NCI-H748 (cell line): ENCODE measurements at regions not wholly inside any gene's neighbourhood (a gene's known extent, or its start where the extent isn't known, plus 50 kb on each side); places are given as distances from the start of the nearest gene placed in this dataset.

Experiments used
- DNase-seq: peaks from one replicate; lab custom pipeline; 2025; ENCODE audit not compliant: unreplicated experiment; lab: John Stamatoyannopoulos, UW

DNA sequence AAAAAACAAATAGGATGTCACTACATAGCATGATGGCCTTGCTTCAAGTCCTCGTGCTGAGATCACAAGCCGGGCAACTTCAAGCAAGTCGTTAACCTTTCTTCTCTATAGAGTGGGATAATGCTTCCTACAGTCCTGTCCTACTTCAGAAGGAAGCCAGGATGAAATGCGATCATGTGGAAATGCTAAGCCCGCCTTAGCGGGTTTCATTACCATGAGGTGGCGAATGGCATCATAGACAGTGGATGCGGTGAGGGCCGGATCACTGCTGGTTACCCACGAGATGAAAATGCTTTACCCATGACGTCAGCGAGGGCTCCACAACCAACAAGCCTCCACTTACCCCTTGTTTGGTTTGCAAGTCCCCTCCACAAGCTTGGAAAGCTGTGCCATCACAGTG is 206.4 kb downstream of the TBXT start:
- no peak for DNase-seq

DNA sequence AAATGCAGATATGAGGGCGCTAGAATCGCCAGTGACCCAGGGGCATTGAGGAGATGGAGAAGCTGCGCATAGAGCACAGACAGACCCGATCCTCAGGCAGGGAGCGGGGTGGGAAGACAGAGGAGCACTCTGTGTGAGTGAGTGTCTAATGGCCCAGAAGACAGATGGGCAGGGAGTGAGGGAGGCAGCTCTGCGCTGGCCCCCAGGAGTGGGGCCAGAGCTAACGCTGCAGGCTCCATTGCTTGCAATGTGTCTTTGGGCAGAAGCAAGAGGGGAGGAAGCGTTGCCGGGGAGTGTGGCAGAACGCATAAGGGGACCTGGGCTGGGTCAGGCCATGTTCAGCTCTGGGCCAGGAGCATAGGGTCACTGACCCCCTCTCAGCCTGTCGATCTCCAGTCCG is 207.0 kb downstream of the TBXT start:
- DNase-seq, result no peak

DNA sequence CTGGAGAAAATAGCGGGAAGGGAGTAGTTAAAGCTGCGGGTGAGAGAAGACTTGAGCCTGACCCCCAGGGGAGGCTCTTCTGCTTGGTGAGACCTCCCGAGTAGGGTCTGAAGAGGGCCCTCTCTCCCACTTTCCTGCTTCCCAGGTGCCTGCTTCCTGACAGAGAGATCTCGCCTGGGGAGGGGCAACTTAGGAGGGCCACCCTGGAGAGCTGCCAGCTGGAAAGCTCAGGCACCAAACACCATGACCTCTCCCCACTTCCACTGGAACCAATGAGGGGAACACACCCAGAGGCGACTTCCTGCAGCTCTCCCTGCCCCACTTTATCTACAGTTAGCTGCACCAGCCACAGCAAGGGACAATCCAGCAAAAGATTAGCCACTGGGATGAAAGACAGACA is 208.0 kb downstream of the TBXT start:
- no peak for DNase-seq

DNA sequence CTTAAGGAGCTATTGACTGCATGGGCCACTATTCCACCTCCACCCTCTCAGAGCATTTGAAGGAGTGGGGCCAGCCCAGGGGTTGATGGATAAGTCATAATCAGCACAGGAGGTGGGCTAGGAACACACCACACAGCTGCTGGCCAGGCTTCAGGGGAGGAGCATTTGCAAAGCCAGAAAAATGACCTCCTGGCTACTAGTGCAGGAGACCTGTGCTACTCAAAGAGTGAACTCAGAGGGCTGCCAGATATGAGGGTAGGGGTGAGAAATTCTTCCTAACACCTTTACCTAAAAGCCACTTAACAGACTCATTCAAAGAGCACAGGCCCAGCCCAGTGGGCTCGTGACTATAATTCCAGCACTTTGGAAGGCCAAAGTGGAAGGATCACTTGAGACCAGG is 210.8 kb downstream of the TBXT start:
- DNase-seq, result no peak

DNA sequence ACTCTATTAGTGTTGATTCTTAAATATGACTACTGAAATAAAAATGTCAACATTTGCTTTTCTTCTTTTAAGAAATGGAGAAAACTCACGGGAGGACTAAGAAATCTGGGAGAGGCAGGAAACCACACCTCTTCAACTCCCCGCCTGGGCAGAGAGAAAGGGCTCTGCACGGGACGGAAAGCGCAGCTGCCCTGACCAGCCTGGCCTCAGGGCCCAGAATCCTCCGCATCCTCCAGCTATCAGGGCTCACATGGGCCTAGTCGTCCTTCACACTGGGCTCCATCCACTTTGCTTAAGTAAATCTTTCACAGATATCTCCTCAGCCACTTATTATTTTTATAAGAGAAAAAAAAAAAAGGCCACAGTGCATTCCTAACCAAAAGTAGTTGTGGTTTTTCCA is 215.1 kb downstream of the TBXT start:
- DNase-seq, result no peak

DNA sequence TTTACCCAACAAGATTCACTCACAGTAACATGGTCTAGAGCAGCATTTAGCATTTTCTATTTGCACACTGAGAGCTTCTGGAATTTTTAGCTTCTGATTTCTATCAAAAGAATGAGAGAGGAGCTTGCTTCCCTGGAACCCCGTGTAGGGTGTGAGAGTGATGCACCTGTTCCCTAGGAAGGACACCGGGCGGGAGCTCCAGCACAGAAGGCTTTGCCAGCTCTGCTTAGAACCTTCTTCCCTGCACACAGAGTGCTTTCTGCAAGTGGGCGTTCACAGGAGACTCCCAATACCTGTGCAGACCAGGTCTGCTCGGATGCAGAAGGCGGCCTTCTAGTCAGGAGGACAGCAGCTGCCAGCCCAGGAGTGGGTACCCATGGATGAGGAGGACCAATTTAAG is 217.3 kb downstream of the TBXT start:
- DNase-seq, result no peak

DNA sequence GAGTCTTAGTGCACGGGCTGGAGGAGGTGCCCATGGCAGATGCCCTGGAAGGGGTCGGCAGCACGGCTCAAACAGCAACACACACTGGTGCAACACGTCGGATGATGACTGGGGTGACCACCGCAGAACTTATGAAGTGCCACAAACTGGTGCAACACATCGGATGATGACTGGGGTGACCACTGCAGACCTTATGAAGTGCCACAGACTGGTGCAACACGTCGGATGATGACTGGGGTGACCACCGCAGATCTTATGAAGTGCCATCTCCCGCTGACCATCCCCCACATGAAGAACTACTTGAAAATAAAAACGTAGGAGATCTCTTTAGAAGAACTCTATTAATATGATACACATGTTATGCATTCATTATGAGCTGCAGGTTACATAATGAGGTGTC is 218.3 kb downstream of the TBXT start:
- DNase-seq, result no peak

DNA sequence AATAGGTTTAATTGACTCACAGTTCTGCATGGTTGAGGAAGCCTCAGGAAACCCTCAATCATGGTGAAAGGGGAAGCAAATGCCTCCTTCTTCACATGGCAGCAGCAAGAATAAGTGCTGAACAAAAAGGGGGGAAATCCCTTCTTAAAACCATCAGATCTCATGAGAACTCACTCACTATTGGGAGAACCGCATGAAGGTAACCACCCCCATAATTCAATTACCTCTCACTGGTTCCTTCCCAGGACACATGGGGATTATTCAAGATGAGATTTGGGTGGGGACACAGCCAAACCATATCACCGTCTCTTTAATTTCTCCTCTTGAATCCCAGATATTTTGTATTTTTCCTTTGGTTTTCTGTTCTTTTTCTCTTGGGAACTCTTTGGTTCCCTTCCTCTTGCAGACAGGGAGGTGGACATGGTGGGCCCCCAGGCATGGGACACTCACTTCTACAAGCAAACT is 223.6 kb downstream of the TBXT start:
- no peak for DNase-seq

DNA sequence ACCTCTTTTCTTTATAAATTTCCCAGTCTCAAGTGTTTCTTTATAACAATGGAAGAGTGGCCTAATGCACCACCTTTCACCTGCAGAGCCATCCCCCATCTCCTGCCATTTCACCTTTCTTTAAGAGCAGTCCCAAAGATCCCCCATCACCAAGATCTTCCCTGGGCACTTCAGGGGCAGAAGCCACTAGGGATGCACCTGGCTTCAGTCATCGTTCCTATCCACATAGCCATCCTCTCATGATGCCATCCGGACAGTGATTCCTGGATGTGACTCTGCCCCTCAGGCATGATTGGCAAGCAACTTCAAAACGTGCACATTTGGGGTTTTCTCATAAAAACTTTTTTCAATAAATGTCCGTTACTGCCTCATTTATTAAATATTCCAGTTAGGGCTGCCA is 225.9 kb downstream of the TBXT start:
- no peak for DNase-seq

DNA sequence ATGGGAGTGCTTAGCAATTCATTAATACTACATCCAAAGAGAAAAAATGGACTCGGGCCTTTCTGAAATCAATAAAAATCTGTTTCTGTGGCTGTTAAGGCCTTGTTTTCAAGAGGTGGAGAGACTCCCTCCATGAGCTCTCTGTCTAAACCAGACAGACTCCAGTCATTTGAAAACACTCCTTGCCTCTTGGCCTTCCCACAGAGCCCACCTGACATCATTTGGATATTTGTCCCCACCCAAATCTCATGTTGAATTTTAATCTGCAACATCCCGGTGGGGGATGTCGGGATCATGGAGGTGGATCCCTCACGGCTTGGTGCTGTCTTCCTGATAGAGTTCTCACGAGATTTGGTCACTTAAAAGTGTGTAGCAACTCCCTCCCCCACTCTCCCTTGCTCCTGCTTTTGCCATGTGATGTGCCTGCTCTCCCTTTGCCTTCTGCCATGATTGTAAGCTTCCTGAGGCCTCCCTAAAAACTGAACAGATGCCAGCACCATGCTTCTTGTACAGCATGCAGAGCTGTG is 226.3 kb downstream of the TBXT start:
- no peak for DNase-seq

DNA sequence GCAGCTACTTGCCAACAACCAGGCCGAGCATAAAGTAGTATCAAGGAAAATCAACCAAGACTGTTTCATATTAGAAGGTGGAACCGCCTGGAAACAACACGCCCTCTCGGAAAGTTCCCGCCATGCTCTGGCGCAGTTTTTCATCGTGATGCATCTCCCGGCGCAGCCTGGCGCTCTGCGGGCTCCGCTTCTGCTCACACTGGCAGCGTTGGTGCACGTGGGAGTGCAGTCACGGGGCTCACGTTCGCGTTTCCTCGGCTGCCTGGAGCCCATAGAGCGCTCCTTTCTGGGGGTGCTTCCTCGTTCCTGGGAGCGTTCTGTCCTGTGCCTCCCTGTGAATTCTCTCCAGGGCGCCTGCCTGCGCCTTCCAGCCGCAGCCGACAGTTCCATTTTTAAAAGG is 227.3 kb downstream of the TBXT start:
- DNase-seq, result no peak

DNA sequence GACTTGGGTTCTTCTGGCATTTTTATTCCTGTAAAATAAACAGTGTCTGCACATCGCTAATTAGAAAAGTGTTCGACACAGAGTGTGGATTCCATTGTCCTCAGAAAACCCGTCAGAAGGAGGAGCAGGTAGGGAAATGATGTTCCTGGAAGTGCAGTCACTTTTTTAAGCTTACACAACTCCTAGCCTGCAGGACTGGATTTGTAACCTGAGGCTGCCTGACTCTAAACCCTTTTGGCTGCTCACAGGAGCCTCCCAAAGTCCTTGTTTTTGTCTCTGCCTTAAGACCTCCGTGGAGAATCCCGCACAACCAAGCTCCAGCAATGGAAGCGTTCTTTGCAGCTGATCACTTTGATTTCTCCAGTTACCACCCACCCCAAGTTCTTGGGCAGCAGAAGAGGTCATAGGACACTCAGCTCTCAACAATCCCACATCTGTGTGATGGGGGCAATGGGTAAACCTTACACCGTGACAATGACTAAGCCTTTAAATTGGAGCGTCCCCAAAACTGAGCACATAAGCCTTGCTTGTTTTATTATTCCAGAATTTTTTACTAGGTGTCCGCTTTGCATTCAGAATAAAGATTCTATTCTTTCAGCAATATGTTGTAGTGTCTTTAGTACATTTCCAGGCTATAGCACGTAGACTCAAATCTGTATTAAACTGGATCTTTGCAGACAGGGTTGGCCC is 227.9 kb downstream of the TBXT start:
- DNase-seq, result no peak

DNA sequence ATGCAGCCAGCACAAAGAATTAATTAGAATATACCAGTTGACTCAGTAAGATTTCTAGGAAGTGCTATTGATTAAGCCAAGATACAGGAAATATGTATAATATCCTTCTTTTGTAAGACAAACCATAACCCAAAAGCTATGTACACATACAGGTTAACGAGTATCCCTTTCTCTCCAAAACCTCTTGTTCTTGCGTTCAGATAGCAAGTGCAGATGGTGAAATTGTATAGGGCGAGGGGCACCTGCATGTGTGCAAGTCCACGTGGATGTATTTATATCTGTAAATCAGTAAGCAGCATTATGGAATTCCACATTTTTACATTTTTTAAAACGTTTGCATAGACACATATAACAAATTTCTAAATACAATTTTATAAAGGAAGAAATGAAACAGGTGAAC is 228.6 kb downstream of the TBXT start:
- DNase-seq, result no peak

DNA sequence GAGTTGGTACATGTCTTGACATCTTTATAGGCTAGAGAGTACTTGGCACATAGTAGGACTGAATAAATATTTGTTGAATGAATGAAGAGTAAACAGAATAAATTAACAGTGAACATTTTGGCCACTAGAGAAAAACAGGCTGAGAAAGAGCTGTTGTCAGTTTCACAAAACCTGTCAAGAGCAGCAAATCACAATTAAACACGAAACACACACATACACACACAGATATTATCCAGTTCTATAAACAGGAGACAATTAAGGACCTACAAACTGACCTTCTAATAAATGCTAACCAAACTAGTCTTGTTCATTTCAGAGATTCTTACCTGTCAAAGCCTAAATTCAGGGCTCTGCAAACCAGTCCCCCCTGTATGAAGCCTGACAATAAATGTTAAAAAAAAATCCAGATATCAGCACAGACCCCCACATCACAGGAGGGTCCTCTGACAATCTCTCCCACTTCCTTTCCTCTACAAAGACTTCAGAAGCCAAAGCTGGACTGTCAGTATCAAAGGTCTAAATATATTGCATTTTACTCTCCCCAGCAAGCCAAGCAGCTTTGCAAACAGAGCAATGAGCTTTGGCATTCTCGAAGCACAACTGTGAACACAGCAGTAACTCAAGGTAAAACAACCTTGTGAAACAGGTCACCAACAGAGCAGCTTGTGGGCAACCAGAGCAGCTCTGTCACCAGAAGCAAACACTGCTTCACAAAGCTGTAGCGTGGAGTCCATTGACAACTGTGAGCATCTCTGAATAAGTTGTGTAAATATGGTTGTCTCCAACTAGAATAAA is 229.9 kb downstream of the TBXT start:
- DNase-seq, result no peak

DNA sequence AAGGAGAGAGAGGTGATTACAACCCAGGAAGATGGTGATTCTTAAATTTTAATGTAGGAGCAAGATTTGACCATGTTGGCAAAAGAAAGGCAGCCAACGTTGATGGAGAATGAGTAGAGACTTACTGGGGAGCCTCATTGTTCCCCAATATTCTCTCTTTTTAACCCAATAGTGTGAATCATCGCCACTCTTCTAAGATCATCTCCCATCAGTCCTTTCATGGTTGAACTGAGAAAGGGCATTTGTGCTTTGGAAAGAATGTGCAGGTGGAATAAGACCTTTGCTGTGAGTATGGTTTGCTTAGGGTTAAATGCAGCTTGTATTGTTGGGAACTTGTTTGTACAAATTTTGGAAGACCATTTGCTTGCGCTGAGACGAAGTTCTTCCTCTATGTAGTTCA is 231.0 kb downstream of the TBXT start:
- no peak for DNase-seq

DNA sequence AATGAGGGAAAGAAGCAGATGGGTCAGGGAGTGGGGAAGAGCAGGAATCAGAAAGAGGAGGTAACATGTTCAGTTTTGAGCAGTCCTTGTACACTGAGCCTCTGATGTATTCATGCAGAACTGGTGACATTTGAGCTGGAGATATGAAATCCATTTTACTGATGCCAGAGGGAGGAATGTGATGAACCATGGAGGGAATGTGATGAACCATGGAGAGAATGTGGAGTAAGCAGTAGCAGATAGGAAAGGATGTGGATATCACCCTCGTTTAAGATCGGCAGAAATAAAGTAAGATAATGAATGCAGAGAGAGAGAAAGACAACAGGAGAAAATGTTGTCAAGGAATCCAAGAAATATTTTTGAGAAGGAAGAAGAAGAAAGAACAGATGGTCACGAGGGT is 231.6 kb downstream of the TBXT start:
- DNase-seq, result no peak

DNA sequence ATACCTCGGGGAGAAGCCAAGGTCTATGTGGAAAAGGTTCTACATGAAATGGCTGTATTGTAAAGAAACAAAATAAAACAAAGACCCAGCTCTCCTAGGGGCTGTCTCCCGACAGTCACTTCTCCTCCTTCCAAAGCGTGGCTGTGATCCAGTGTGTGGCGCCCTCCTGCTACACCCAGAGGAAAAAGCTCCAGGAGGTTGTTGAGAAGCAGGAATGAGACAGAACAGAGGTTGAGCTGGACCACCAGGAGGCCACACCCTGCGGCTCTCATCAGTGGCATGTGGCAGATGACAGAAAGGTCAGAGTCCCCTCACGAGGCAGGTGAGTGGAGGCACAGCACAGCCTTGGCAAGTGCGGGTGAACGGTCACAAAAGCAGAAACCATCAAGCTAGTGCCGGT is 236.0 kb downstream of the TBXT start:
- no peak for DNase-seq

DNA sequence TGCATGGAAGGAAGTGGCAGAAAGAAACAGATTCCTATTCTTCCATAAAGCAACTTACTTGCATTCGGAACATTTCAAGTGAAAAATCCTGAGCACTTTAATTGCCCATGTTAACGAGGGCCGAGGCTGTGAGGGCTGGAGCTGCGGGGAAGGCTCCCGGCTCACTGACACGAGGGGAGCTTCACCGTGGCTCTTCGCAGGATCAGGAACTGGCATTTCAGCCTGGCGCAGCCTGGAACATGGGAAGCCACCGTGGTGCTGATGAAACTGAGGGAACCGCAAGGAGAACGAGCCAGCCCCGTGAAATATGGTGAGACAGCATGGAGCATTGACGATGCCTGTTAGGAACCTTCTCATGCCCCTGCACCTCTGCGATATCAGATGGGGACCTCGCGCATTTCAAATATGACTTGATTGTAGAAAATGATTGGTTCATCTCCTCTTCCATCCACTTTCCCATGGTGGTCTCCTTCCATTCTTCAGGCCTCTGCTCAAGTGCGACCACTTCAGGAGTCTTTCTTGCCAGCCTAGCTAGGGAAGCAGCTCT is 236.9 kb downstream of the TBXT start:
- DNase-seq, result no peak

DNA sequence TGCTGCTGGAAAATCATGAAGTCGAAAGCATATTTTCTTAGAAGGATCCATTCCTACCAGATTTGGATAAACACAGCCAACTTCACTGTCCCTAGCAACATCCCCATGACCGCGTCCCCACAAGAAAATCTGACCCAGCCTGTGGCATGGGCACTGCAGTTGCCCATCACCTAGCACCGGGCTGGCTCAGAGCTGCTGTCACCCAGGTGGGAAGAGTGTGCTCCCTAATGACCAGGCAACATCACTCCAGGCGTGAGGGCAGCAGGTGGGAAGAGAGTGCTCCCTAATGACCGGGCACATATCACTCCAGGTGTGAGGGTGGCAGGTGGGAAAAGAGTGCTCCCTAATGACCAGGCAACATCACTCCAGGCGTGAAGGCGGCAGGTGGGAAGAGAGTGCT is 238.0 kb downstream of the TBXT start:
- no peak for DNase-seq

DNA sequence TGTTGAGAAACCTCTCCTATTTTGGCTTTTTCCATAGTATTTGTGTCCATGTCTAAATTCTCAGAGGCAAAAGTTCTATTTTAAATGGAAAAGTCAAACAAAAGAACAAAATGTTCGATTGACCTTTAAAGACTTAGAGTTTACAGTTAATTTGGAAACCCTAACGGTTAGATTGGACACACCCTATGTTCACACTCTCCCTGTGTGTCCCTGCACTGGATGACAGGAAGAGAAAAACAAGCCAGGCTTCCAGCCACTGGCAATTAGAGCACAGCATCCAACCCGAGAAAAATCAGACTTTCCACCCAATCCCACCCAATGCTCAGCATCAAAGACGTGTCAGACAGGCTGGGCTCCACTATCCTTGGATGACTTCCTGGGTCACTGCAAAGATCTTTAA is 241.3 kb downstream of the TBXT start:
- no peak for DNase-seq

DNA sequence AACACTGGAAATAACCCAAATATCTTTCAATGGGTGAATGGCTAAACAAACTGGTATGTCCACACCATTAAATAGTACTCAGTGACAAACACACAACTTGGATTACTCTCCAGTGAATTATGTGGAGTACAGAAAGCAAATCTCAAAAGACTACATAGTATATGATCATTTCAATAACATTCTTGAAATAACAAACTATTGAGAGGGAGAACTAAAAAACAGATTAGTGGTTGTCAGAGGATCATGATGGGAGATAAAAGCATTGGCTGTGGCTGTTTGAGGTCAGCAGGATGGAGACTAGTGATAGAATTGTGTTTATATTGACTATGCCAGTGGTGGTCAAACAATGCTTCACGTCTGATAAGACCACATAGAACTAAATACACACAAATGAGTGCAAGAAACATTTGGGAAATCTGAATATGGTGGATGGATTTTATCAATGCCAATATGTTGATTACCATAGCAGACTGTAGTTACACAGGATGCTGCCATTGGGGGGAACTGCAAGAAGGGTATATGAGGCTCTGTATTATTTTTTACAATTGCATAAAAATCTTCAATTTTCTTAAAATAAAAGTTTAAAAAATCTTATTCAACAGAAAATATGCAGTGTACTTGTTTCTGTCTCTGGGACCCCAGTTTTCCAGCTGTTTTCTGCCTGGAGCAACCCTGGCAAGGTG is 242.0 kb downstream of the TBXT start:
- DNase-seq, result no peak
